ENCODE measurements at regions not wholly inside any gene's neighbourhood (a gene's known extent, or its start where the extent isn't known, plus 50 kb on each side); places are given as distances from the start of the nearest gene placed in this dataset.

GRCh38 chr6:77979204-77979603 lies 326.4 kb downstream of the MEI4 start:
- no peak overlapping the region for H3K4me3 ChIP-seq (ENCODE audit: low read length)
- no peaks in the 10 kb centered on the region for H3K9me3 ChIP-seq (ENCODE audit: low read depth, low read length)
- no peaks in the 10 kb centered on the region for H3K27me3 ChIP-seq (ENCODE audit: insufficient read depth, low read length)
- no peaks in the 10 kb centered on the region for H3K4me1 ChIP-seq (ENCODE audit: insufficient read depth, low read length)

- no peaks in the 10 kb centered on the region for H3K9me3 ChIP-seq (ENCODE audit: low read depth, low read length)
- no peaks in the 10 kb centered on the region for H3K4me1 ChIP-seq (ENCODE audit: insufficient read depth, low read length)
- no peak overlapping the region for H3K4me3 ChIP-seq (ENCODE audit: low read length)
- no peaks in the 10 kb centered on the region for H3K27me3 ChIP-seq (ENCODE audit: insufficient read depth, low read length)
These were observed 333.7 kb downstream of the MEI4 start for GRCh38 chr6:77986380-77987034.

GRCh38 chr6:77987035-77987384 lies 334.2 kb downstream of the MEI4 start:
- H3K27me3 ChIP-seq (ENCODE audit: insufficient read depth, low read length): no peaks in the 10 kb centered on the region
- H3K4me3 ChIP-seq (ENCODE audit: low read length): no peak overlapping the region
- H3K4me1 ChIP-seq (ENCODE audit: insufficient read depth, low read length): no peaks in the 10 kb centered on the region
- no peaks in the 10 kb centered on the region for H3K9me3 ChIP-seq (ENCODE audit: low read depth, low read length)

- no peaks in the 10 kb centered on the region for H3K9me3 ChIP-seq (ENCODE audit: low read depth, low read length)
- no peak overlapping the region for H3K4me3 ChIP-seq (ENCODE audit: low read length)
- H3K27me3 ChIP-seq (ENCODE audit: insufficient read depth, low read length): no peaks in the 10 kb centered on the region
- H3K4me1 ChIP-seq (ENCODE audit: insufficient read depth, low read length): no peaks in the 10 kb centered on the region
These were observed 357.3 kb downstream of the MEI4 start for GRCh38 chr6:78010130-78010529.

- Histone ChIP-seq H3K9me3 (ENCODE audit: low read depth, low read length) (no peaks in the 10 kb centered on the region), H3K4me3 (ENCODE audit: low read length) (no peak overlapping the region), H3K4me1 (ENCODE audit: insufficient read depth, low read length) (no peaks in the 10 kb centered on the region), H3K27me3 (ENCODE audit: insufficient read depth, low read length) (no peaks in the 10 kb centered on the region)
These were observed 367.7 kb downstream of the MEI4 start for GRCh38 chr6:78020586-78020985.

- Histone ChIP-seq H3K9me3 (ENCODE audit: low read depth, low read length) (no peaks in the 10 kb centered on the region), H3K27me3 (ENCODE audit: insufficient read depth, low read length) (no peaks in the 10 kb centered on the region), H3K4me1 (ENCODE audit: insufficient read depth, low read length) (no peaks in the 10 kb centered on the region), H3K4me3 (ENCODE audit: low read length) (no peak overlapping the region)
These were observed 372.7 kb downstream of the MEI4 start for GRCh38 chr6:78025502-78025901.

- Histone ChIP-seq H3K9me3 (ENCODE audit: low read depth, low read length) (no peaks in the 10 kb centered on the region), H3K4me1 (ENCODE audit: insufficient read depth, low read length) (no peaks in the 10 kb centered on the region), H3K27me3 (ENCODE audit: insufficient read depth, low read length) (no peaks in the 10 kb centered on the region), H3K4me3 (ENCODE audit: low read length) (no peak overlapping the region)
These were observed 378.4 kb downstream of the MEI4 start for GRCh38 chr6:78031228-78031627.

- Histone ChIP-seq H3K27me3 (ENCODE audit: insufficient read depth, low read length) (no peaks in the 10 kb centered on the region), H3K4me3 (ENCODE audit: low read length) (no peak overlapping the region), H3K4me1 (ENCODE audit: insufficient read depth, low read length) (no peaks in the 10 kb centered on the region), H3K9me3 (ENCODE audit: low read depth, low read length) (no peaks in the 10 kb centered on the region)
These were observed 406.3 kb downstream of the MEI4 start for GRCh38 chr6:78059171-78059570.

- Histone ChIP-seq H3K27me3 (ENCODE audit: insufficient read depth, low read length) (no peaks in the 10 kb centered on the region), H3K4me3 (ENCODE audit: low read length) (no peak overlapping the region), H3K9me3 (ENCODE audit: low read depth, low read length) (no peaks in the 10 kb centered on the region), H3K4me1 (ENCODE audit: insufficient read depth, low read length) (no peaks in the 10 kb centered on the region)
These were observed 410.2 kb downstream of the MEI4 start for GRCh38 chr6:78062993-78063392.

GRCh38 chr6:78076371-78076770 lies 423.5 kb downstream of the MEI4 start:
- Histone ChIP-seq H3K9me3 (ENCODE audit: low read depth, low read length) (peaks cover 12% of the 10 kb centered on the region), H3K4me3 (ENCODE audit: low read length) (no peak overlapping the region), H3K27me3 (ENCODE audit: insufficient read depth, low read length) (no peaks in the 10 kb centered on the region), H3K4me1 (ENCODE audit: insufficient read depth, low read length) (no peaks in the 10 kb centered on the region)

GRCh38 chr6:78089531-78089930 lies 436.7 kb downstream of the MEI4 start:
- Histone ChIP-seq H3K4me3 (ENCODE audit: low read length) (no peak overlapping the region), H3K9me3 (ENCODE audit: low read depth, low read length) (no peaks in the 10 kb centered on the region), H3K4me1 (ENCODE audit: insufficient read depth, low read length) (no peaks in the 10 kb centered on the region), H3K27me3 (ENCODE audit: insufficient read depth, low read length) (no peaks in the 10 kb centered on the region)

- H3K4me1 ChIP-seq (ENCODE audit: insufficient read depth, low read length): no peaks in the 10 kb centered on the region
- no peaks in the 10 kb centered on the region for H3K27me3 ChIP-seq (ENCODE audit: insufficient read depth, low read length)
These were observed 441.1 kb downstream of the MEI4 start for GRCh38 chr6:78093906-78094305.

GRCh38 chr6:78101387-78101786 lies 448.5 kb downstream of the MEI4 start:
- H3K4me1 ChIP-seq (ENCODE audit: insufficient read depth, low read length): no peaks in the 10 kb centered on the region
- no peak overlapping the region for H3K4me3 ChIP-seq (ENCODE audit: low read length)
- H3K9me3 ChIP-seq (ENCODE audit: low read depth, low read length): no peaks in the 10 kb centered on the region
- no peaks in the 10 kb centered on the region for H3K27me3 ChIP-seq (ENCODE audit: insufficient read depth, low read length)

More at GRCh38 chr6:78093906-78094305, 441.1 kb downstream of the MEI4 start:
- no peak overlapping the region for H3K4me3 ChIP-seq (ENCODE audit: low read length)
- H3K9me3 ChIP-seq (ENCODE audit: low read depth, low read length): no peaks in the 10 kb centered on the region

GRCh38 chr6:78110641-78111040 lies 457.8 kb downstream of the MEI4 start:
- Histone ChIP-seq H3K4me3 (ENCODE audit: low read length) (no peak overlapping the region), H3K9me3 (ENCODE audit: low read depth, low read length) (no peaks in the 10 kb centered on the region), H3K4me1 (ENCODE audit: insufficient read depth, low read length) (no peaks in the 10 kb centered on the region), H3K27me3 (ENCODE audit: insufficient read depth, low read length) (no peaks in the 10 kb centered on the region)

- H3K4me3 ChIP-seq (ENCODE audit: low read length): no peak overlapping the region
- no peaks in the 10 kb centered on the region for H3K4me1 ChIP-seq (ENCODE audit: insufficient read depth, low read length)
- H3K9me3 ChIP-seq (ENCODE audit: low read depth, low read length): peaks cover 5% of the 10 kb centered on the region
- H3K27me3 ChIP-seq (ENCODE audit: insufficient read depth, low read length): no peaks in the 10 kb centered on the region
These were observed 465.1 kb downstream of the MEI4 start for GRCh38 chr6:78117966-78118365.

- no peaks in the 10 kb centered on the region for H3K4me1 ChIP-seq (ENCODE audit: insufficient read depth, low read length)
- no peaks in the 10 kb centered on the region for H3K9me3 ChIP-seq (ENCODE audit: low read depth, low read length)
- H3K27me3 ChIP-seq (ENCODE audit: insufficient read depth, low read length): no peaks in the 10 kb centered on the region
- no peak overlapping the region for H3K4me3 ChIP-seq (ENCODE audit: low read length)
These were observed 478.7 kb downstream of the MEI4 start for GRCh38 chr6:78131521-78131920.
